ENCODE measurements at regions not wholly inside any gene's neighbourhood (a gene's known extent, or its start where the extent isn't known, plus 50 kb on each side); places are given as distances from the start of the nearest gene placed in this dataset.

- DNase-seq (ENCODE audit: low read depth, low spot score) = no peak
- H3K4me3 ChIP-seq (ENCODE audit: low read depth, low read length) = no peak overlapping the region
- in situ Hi-C loops (cut with HindIII; ENCODE audit: low sequenced_read_pairs) = no loop called here
- TF ChIP-seq CTCF (IDR thresholded peaks at IDR 0.05; ENCODE audit: low read depth, low read length) = no peak
Measured at GRCh38 chrX:1012678-1013300, 199.7 kb downstream of the CRLF2 start.

GRCh38 chrX:1011691-1012283, 200.7 kb downstream of the CRLF2 start:
- in situ Hi-C loops (cut with HindIII; ENCODE audit: low sequenced_read_pairs) = no loop called here
- no peak for DNase-seq (ENCODE audit: low read depth, low spot score)
- no peak overlapping the region for H3K4me3 ChIP-seq (ENCODE audit: low read depth, low read length)
- no peak for TF ChIP-seq CTCF (IDR thresholded peaks at IDR 0.05; ENCODE audit: low read depth, low read length)

GRCh38 chrX:1009771-1010170, 202.7 kb downstream of the CRLF2 start:
- no peak overlapping the region for H3K4me3 ChIP-seq (ENCODE audit: low read depth, low read length)
- no peak for DNase-seq (ENCODE audit: low read depth, low spot score)
- in situ Hi-C loops (cut with HindIII; ENCODE audit: low sequenced_read_pairs) = no loop called here
- no peak for TF ChIP-seq CTCF (IDR thresholded peaks at IDR 0.05; ENCODE audit: low read depth, low read length)

GRCh38 chrX:1006156-1006730, 206.2 kb downstream of the CRLF2 start:
- H3K4me3 ChIP-seq (ENCODE audit: low read depth, low read length) = no peak overlapping the region
- in situ Hi-C loops (cut with HindIII; ENCODE audit: low sequenced_read_pairs) = no loop called here
- no peak for DNase-seq (ENCODE audit: low read depth, low spot score)
- TF ChIP-seq CTCF (IDR thresholded peaks at IDR 0.05; ENCODE audit: low read depth, low read length) = no peak

GRCh38 chrX:1002611-1003010, 209.8 kb downstream of the CRLF2 start:
- TF ChIP-seq CTCF (IDR thresholded peaks at IDR 0.05; ENCODE audit: low read depth, low read length) = no peak
- no peak overlapping the region for H3K4me3 ChIP-seq (ENCODE audit: low read depth, low read length)
- in situ Hi-C loops (cut with HindIII; ENCODE audit: low sequenced_read_pairs) = no loop called here

GRCh38 chrX:997631-998137, 214.8 kb downstream of the CRLF2 start:
- no peak overlapping the region for H3K4me3 ChIP-seq (ENCODE audit: low read depth, low read length)
- no peak for TF ChIP-seq CTCF (IDR thresholded peaks at IDR 0.05; ENCODE audit: low read depth, low read length)
- no peak for DNase-seq (ENCODE audit: low read depth, low spot score)
- in situ Hi-C loops (cut with HindIII; ENCODE audit: low sequenced_read_pairs) = no loop called here

More at GRCh38 chrX:1002611-1003010, 209.8 kb downstream of the CRLF2 start:
- DNase-seq (ENCODE audit: low read depth, low spot score) = no peak

Measured in astrocyte of the spinal cord (primary cell).